ENCODE measurements at regions not wholly inside any gene's neighbourhood (a gene's known extent, or its start where the extent isn't known, plus 50 kb on each side); places are given as distances from the start of the nearest gene placed in this dataset.

DNA sequence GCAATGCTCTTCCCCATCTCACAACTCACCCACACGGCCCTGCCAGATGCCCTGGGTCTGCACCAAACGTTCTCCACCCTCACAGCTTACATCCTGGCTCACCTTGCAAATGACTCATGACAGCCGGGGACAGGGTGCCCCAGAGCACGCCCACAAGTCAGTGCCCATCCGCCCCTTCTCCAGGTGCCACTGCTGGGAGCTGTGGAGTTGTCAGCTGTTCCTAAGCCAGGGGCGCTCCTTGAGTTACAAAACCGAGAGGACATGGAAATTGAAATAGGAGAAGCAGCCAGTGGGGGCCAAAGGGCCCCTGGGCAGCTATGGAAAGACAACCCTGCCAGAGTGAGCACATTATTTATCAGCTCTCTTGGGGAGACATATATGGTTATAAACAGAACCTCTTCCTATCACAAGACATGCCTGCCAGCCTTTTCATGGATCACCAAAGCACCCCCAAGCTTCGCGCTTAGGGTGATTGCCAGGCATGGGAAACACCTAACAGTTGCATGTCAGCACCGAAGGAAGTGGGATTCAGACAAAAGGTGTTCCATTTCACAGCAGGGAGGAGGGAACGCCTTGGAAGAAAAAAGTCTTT is 236.8 kb downstream of the LY86 start (continued):
- TF ChIP-seq ZNF776 (tag by site-specific recombination; IDR thresholded peaks at IDR 0.05; ENCODE audit: borderline replicate concordance) (no peak), ZNF792 (tag by site-specific recombination; IDR thresholded peaks at IDR 0.05) (no peak), ZFP41 (tag by site-specific recombination; IDR thresholded peaks at IDR 0.05; ENCODE audit: borderline replicate concordance) (no peak), GLIS1 (tag by site-specific recombination; IDR thresholded peaks at IDR 0.05) (peak; percentile 37; the same call in 1 of the 2 replicates)

DNA sequence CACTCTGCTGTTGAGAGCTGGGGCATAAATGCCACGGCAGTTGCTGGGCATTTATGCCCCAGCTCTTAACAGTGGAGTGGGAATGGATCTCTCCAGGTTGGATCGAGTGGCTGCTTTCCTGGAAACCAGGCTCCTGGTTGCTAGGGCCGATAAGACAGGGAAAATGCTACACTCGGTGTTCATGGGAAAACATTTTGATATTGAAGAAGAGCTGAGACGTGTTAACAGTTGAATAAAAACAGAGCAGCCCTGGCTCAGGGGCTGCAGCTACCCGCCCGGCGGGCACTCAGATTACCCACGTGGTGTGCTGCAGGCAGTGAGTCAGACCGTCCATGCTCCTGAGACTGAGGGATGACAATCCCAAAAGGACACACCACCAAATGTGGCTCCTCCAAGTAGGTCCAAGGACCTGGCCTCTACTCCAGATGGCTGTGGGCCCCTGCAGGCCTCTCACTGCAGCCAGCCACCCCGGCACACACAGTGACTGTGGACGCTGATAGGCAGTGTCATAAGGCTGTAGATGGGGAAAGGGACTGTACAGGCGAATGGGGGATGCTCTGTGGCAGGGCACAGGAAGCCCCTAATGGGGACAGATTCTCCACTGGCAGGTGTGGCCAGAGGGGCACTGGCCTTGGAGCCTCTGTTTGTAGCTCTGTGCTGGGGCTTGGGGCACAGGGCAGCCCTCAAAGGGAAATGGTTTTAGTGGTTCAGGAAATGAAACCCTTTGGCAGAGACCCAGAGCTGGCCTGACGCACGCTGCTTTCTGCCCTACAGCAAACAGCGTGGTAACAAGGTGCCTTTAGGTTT is 237.8 kb downstream of the LY86 start:
- ChIA-PET CTCF (interaction anchor here (0.5 to 0.7 kb wide), 3 partner anchors 14 to 797 kb away, joined by 3 to 7 read pairs (median 3); no protein-coding TSS in a partner anchor), POLR2A (no interaction called here)
- Histone ChIP-seq H3K27ac (ENCODE audit: extremely low read depth, low read depth, low read length) (no peak overlapping the region), H3K4me3 (ENCODE audit: low read depth, low read length) (no peak overlapping the region), H3K9me3 (ENCODE audit: control insufficient read depth, insufficient read depth, low read depth, low read length) (no peaks in the 10 kb centered on the region), H3K4me1 (ENCODE audit: control insufficient read depth, insufficient read depth, low read length) (peaks cover 2% of the 10 kb centered on the region; the same call in 1 of the 2 replicates), H3K36me3 (ENCODE audit: control insufficient read depth in 2 of 2, insufficient read depth in 1 of 2, low read length in 2 of 2) (no peaks in the 10 kb centered on the region)
- no peak for TF ChIP-seq ZNF624 (tag by site-specific recombination; IDR thresholded peaks at IDR 0.05)
- no peak for TF ChIP-seq ZBTB48 (tag by site-specific recombination; IDR thresholded peaks at IDR 0.05)
- no peak for TF ChIP-seq FEZF1 (tag by site-specific recombination; IDR thresholded peaks at IDR 0.05)

DNA sequence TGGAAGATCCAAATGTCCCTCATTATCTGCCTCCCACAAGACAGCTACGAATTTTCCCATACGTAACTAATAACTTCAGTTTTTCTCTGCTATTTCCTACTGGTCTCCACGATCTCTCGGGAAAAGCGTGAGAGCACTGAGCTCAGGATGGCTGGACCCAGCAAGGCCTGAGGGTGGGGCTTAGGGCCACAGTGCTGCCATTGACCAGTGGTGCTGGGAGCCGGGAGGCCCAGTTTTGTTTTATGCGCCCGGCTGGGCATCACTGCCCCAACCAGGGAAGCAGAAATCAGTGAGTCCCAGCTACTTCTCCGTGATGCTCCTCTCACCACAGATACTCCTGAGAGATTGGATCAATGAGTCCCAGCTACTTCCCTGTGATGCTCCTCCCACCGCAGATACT is 238.4 kb downstream of the LY86 start:
- ChIA-PET POLR2A (no interaction called here), CTCF (interaction anchor here (0.6 kb wide), 1 partner anchor 13 kb away, joined by 3 read pairs; no protein-coding TSS in a partner anchor)
- H3K4me1 ChIP-seq (ENCODE audit: control insufficient read depth, insufficient read depth, low read length), result peaks cover 2% of the 10 kb centered on the region; the same call in 1 of the 2 replicates
- H3K9me3 ChIP-seq (ENCODE audit: control insufficient read depth, insufficient read depth, low read depth, low read length), result no peaks in the 10 kb centered on the region
- H3K36me3 ChIP-seq (ENCODE audit: control insufficient read depth in 2 of 2, insufficient read depth in 1 of 2, low read length in 2 of 2), result no peaks in the 10 kb centered on the region
- H3K27ac ChIP-seq (ENCODE audit: extremely low read depth, low read depth, low read length), result no peak overlapping the region
- TF ChIP-seq ZNF394 (tag by site-specific recombination; IDR thresholded peaks at IDR 0.05; ENCODE audit: borderline replicate concordance) (peak; percentile 71; the same call in 1 of the 2 replicates), SP3 (tag by site-specific recombination; IDR thresholded peaks at IDR 0.05) (no peak), SP7 (tag by site-specific recombination; IDR thresholded peaks at IDR 0.05) (no peak)
- TF ChIP-seq, protein P1, sequence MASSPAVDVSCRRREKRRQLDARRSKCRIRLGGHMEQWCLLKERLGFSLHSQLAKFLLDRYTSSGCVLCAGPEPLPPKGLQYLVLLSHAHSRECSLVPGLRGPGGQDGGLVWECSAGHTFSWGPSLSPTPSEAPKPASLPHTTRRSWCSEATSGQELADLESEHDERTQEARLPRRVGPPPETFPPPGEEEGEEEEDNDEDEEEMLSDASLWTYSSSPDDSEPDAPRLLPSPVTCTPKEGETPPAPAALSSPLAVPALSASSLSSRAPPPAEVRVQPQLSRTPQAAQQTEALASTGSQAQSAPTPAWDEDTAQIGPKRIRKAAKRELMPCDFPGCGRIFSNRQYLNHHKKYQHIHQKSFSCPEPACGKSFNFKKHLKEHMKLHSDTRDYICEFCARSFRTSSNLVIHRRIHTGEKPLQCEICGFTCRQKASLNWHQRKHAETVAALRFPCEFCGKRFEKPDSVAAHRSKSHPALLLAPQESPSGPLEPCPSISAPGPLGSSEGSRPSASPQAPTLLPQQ (tag by site-specific recombination; IDR thresholded peaks at IDR 0.05), result no peak
- TF ChIP-seq, protein P2, sequence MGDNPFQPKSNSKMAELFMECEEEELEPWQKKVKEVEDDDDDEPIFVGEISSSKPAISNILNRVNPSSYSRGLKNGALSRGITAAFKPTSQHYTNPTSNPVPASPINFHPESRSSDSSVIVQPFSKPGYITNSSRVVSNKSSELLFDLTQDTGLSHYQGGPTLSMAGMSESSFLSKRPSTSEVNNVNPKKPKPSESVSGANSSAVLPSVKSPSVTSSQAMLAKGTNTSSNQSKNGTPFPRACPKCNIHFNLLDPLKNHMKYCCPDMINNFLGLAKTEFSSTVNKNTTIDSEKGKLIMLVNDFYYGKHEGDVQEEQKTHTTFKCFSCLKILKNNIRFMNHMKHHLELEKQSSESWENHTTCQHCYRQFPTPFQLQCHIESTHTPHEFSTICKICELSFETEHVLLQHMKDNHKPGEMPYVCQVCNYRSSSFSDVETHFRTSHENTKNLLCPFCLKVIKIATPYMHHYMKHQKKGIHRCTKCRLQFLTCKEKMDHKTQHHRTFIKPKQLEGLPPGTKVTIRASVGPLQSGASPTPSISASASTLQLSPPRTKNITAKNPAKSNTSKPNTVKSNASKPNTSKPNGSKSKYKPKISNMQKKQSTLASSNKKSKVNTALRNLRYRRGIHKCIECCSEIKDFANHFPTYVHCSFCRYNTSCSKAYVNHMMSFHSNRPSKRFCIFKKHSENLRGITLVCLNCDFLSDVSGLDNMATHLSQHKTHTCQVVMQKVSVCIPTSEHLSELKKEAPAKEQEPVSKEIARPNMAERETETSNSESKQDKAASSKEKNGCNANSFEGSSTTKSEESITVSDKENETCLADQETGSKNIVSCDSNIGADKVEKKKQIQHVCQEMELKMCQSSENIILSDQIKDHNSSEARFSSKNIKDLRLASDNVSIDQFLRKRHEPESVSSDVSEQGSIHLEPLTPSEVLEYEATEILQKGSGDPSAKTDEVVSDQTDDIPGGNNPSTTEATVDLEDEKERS (tag by site-specific recombination; IDR thresholded peaks at IDR 0.05), result no peak
- no peak overlapping the region for H3K4me3 ChIP-seq (ENCODE audit: low read depth, low read length)

Data from HEK293 (cell line).